ENCODE measurements at regions not wholly inside any gene's neighbourhood (a gene's known extent, or its start where the extent isn't known, plus 50 kb on each side); places are given as distances from the start of the nearest gene placed in this dataset.

DNA sequence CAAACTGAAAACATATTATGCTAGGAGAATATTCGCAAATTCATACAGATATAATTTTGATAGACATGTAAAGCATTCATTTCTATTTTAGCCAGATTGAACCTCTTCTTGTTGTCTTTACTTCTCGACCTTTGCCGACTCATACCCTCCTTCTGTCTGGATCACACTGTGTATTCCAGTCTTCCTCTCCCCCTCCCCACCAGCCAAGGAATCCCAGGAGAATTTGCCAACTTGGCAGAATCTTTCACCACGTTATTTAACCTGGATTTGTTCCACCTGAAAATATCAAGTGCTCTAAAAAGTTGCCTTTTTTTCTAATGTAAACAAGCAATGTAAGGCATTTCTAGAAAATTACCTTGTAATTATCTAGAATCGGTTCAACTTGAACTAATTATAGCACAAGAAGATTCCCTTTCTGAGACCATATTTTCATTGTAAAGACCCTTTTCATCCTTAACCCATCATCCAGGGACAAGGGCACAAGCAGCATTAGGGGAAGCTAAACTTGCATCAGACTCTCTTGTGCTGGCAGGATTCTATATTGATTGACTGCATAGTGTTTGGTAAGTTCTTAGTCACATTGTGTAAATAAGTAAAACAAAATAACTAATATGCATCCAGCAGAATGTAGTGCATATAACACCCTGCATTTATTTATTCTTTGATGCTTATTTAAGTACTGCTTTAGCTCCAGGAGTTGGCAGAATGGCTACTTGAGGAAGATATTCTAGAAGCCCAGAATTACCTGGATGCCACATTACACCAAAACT lies 1328.7 kb upstream of the NXPH2 start:
- TF ChIP-seq CREB1 (IDR thresholded peaks at IDR 0.05; ENCODE audit: low read depth) (no peak), FOXM1 (IDR thresholded peaks at IDR 0.05; ENCODE audit: borderline replicate concordance, low read depth) (no peak), NFIC (IDR thresholded peaks at IDR 0.05) (no peak), TEAD4 (IDR thresholded peaks at IDR 0.05) (no peak), TAF1 (IDR thresholded peaks at IDR 0.05; ENCODE audit: low read depth) (no peak)
- TF ChIP-seq, protein P1, sequence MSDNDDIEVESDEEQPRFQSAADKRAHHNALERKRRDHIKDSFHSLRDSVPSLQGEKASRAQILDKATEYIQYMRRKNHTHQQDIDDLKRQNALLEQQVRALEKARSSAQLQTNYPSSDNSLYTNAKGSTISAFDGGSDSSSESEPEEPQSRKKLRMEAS (IDR thresholded peaks at IDR 0.05) = no peak

Measured in Ishikawa (cell line).